ENCODE measurements at regions not wholly inside any gene's neighbourhood (a gene's known extent, or its start where the extent isn't known, plus 50 kb on each side); places are given as distances from the start of the nearest gene placed in this dataset.

DNA sequence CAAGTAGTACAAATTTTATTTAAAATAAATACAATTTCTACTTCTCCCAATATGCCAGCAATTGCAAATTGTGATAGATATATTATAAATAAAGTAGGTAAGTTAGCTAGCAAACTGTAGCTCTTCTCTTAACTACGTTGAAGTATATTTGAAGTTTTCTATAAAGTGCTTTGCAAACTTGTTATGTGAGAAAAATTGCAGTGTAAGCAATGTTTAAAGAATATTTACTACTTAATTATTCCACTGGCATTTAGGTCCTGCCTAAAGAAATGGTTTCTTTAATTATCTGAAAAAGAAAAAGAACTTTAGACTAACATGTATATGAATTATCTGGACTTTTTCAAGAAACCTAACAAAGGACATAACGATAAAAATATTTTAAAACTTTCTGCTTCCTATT, 1350.0 kb upstream of the CDH9 start:
- H3K36me3 ChIP-seq (replicated peaks; ENCODE audit: low read depth, low read length) = no peaks in the 10 kb centered on the region
- H3K9ac ChIP-seq (ENCODE audit: low read length) = no peak overlapping the region
- TF ChIP-seq EZH2phosphoT487 (IDR thresholded peaks at IDR 0.05; ENCODE audit: low read depth) = no peak
- TF ChIP-seq, protein P1, sequence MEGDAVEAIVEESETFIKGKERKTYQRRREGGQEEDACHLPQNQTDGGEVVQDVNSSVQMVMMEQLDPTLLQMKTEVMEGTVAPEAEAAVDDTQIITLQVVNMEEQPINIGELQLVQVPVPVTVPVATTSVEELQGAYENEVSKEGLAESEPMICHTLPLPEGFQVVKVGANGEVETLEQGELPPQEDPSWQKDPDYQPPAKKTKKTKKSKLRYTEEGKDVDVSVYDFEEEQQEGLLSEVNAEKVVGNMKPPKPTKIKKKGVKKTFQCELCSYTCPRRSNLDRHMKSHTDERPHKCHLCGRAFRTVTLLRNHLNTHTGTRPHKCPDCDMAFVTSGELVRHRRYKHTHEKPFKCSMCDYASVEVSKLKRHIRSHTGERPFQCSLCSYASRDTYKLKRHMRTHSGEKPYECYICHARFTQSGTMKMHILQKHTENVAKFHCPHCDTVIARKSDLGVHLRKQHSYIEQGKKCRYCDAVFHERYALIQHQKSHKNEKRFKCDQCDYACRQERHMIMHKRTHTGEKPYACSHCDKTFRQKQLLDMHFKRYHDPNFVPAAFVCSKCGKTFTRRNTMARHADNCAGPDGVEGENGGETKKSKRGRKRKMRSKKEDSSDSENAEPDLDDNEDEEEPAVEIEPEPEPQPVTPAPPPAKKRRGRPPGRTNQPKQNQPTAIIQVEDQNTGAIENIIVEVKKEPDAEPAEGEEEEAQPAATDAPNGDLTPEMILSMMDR (IDR thresholded peaks at IDR 0.05; ENCODE audit: low read depth, low read length) = no peak

DNA sequence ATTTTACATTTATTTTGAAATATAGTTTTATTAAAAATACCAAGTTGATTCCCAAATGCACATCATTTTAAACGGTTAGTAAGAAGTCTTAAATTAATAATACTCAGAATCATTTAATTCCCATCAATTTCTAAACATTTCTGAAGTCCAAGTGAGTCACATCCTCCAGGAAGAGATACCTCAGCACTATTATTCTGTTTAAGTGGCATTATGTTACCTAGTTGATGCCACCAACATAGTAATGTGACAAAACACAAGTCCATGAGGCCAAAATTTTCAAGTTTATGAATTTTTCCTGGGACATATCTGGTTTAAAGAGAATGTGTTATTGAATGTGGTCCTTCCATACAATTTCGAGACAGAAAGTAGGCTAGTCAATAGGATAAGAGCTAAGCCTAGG, 1348.3 kb upstream of the CDH9 start:
- Histone ChIP-seq H3K4me3 (ENCODE audit: low read length) (no peak overlapping the region), H3K4me1 (ENCODE audit: low read length) (no peaks in the 10 kb centered on the region), H3K9ac (ENCODE audit: low read length) (no peak overlapping the region), H3K36me3 (replicated peaks; ENCODE audit: low read depth, low read length) (no peaks in the 10 kb centered on the region), H3K4me2 (ENCODE audit: low read length) (no peak overlapping the region), H3K79me2 (ENCODE audit: low read length) (no peaks in the 10 kb centered on the region), H4K20me1 (ENCODE audit: insufficient read depth, low read length) (no peaks in the 10 kb centered on the region), H2AFZ (ENCODE audit: low read depth, low read length) (no peak overlapping the region), H3K27me3 (ENCODE audit: low read depth, low read length) (no peaks in the 10 kb centered on the region), H3K27ac (ENCODE audit: low read length) (no peak overlapping the region), H3K9me3 (ENCODE audit: insufficient read depth, low read length) (no peaks in the 10 kb centered on the region)
- TF ChIP-seq EZH2phosphoT487 (IDR thresholded peaks at IDR 0.05; ENCODE audit: low read depth) = no peak
- TF ChIP-seq, protein P1 (IDR thresholded peaks at IDR 0.05; ENCODE audit: low read depth, low read length) = no peak

More for the DNA sequence above, 1350.0 kb upstream of the CDH9 start:
- Histone ChIP-seq H3K9me3 (ENCODE audit: insufficient read depth, low read length) (no peaks in the 10 kb centered on the region), H3K27me3 (ENCODE audit: low read depth, low read length) (no peaks in the 10 kb centered on the region), H3K27ac (ENCODE audit: low read length) (no peak overlapping the region), H3K79me2 (ENCODE audit: low read length) (no peaks in the 10 kb centered on the region), H3K4me2 (ENCODE audit: low read length) (no peak overlapping the region), H2AFZ (ENCODE audit: low read depth, low read length) (no peak overlapping the region), H3K4me3 (ENCODE audit: low read length) (no peak overlapping the region), H3K4me1 (ENCODE audit: low read length) (no peaks in the 10 kb centered on the region), H4K20me1 (ENCODE audit: insufficient read depth, low read length) (no peaks in the 10 kb centered on the region)

DNA sequence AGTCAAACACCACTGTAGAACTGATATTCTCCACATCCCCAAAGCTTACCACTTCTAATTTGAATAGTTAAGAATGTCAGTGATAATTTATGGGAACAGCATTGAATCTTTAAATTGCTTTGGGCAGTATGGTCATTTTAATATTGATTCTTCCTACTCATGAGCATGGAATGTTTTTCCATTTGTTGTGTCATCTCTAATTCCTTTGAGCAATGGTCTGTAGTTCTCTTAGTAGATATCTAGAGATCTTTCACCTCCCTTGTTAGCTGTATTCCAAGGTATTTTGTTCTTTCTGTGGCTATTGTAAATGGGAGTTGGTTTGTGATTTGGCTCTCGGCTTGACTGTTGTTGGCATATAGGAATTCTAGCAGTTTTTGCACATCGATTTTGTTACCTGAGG, 1341.8 kb upstream of the CDH9 start:
- Histone ChIP-seq H3K4me3 (ENCODE audit: low read length) (no peak overlapping the region), H3K27me3 (ENCODE audit: low read depth, low read length) (no peaks in the 10 kb centered on the region), H3K27ac (ENCODE audit: low read length) (no peak overlapping the region), H3K36me3 (replicated peaks; ENCODE audit: low read depth, low read length) (no peaks in the 10 kb centered on the region), H3K4me1 (ENCODE audit: low read length) (no peaks in the 10 kb centered on the region), H3K4me2 (ENCODE audit: low read length) (no peak overlapping the region), H3K79me2 (ENCODE audit: low read length) (no peaks in the 10 kb centered on the region), H4K20me1 (ENCODE audit: insufficient read depth, low read length) (no peaks in the 10 kb centered on the region), H3K9me3 (ENCODE audit: insufficient read depth, low read length) (no peaks in the 10 kb centered on the region), H3K9ac (ENCODE audit: low read length) (no peak overlapping the region), H2AFZ (ENCODE audit: low read depth, low read length) (no peak overlapping the region)
- TF ChIP-seq, protein P1 (IDR thresholded peaks at IDR 0.05; ENCODE audit: low read depth, low read length) = no peak
- TF ChIP-seq EZH2phosphoT487 (IDR thresholded peaks at IDR 0.05; ENCODE audit: low read depth) = no peak

DNA sequence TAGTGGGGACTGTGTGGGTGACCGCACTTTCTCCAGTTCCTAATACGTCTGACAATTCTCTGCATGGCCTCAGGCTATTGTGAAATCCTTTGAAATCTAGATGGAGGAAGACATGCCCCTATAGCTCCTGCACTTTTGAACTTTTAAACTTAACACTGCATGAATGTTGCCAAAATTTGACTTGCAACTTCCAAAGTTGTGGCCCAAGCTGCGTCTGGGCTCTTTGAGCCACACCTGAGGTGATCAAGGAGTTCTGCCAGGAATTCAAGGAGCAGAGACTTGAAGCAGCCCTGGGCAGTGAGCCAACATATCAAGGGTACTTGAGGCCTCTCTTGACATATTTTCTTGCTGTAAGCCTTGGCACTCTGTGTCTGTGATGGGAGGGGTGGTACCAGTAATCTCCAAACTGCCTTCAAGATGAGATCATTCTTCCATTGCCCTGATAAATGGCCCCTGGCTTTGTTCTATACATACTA, 1336.1 kb upstream of the CDH9 start:
- Histone ChIP-seq H3K27me3 (ENCODE audit: low read depth, low read length) (no peaks in the 10 kb centered on the region), H3K27ac (ENCODE audit: low read length) (no peak overlapping the region), H3K79me2 (ENCODE audit: low read length) (no peaks in the 10 kb centered on the region), H3K4me2 (ENCODE audit: low read length) (no peak overlapping the region), H3K9ac (ENCODE audit: low read length) (no peak overlapping the region), H4K20me1 (ENCODE audit: insufficient read depth, low read length) (no peaks in the 10 kb centered on the region), H3K36me3 (replicated peaks; ENCODE audit: low read depth, low read length) (no peaks in the 10 kb centered on the region), H2AFZ (ENCODE audit: low read depth, low read length) (no peak overlapping the region), H3K4me3 (ENCODE audit: low read length) (no peak overlapping the region), H3K4me1 (ENCODE audit: low read length) (no peaks in the 10 kb centered on the region), H3K9me3 (ENCODE audit: insufficient read depth, low read length) (no peaks in the 10 kb centered on the region)
- TF ChIP-seq, protein P1 (IDR thresholded peaks at IDR 0.05; ENCODE audit: low read depth, low read length) = no peak
- no peak for TF ChIP-seq EZH2phosphoT487 (IDR thresholded peaks at IDR 0.05; ENCODE audit: low read depth)

All from OCI-LY3 (cell line).